Sigmoid colon (tissue), 4 donors: ENCODE measurements at regions not wholly inside any gene's neighbourhood (a gene's known extent, or its start where the extent isn't known, plus 50 kb on each side); places are given as distances from the start of the nearest gene placed in this dataset.

Experiments used
- EP300 ChIP-seq, 4 donors: sonication (generic); formaldehyde crosslinking; IDR thresholded peaks; one replicate each; pipeline ENCODE4 v1.6.1; 2017; ENCODE audit warnings: antibody characterized with exemption in 4 of 4
- POLR2A ChIP-seq, 2 donors: fragments of 450-650 bp; IDR thresholded peaks; one replicate each; pipeline ENCODE4 v1.6.1; 2016; ENCODE audit warnings: antibody characterized with exemption in 2 of 2, mild to moderate bottlenecking in 2 of 2, moderate library complexity in 2 of 2
- TF ChIP-seq, protein P1 (sequence below), 4 experiments: fragments of 450-650 bp in 3 of 4; fragments of 200-600 bp in 1 of 4; IDR thresholded peaks; one replicate each; pipeline ENCODE4 v1.5.1; 2016 to 2019; ENCODE audit warnings: antibody characterized with exemption in 4 of 4, mild to moderate bottlenecking in 3 of 4, moderate library complexity in 2 of 4

DNA sequence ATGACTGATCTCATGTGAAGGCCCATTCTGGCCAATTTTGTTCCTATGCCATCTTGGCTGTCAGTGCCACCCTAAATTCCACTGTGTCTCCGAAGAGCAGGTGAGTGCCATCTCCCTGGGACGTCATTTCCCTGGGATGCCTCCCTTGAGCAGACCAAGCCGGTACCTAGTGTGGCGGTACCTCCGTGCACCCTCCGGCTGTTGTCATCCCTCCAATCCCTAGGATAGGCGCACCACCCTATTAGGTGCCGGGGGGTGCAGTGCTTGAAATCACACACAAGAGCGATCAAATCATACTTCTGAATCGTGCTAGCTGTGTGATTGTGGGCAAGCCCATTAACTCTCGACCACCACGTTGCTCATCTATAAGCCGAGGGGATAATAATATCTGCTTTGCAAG lies 81.8 kb upstream of the GLI2 start:
- TF ChIP-seq, protein P1, sequence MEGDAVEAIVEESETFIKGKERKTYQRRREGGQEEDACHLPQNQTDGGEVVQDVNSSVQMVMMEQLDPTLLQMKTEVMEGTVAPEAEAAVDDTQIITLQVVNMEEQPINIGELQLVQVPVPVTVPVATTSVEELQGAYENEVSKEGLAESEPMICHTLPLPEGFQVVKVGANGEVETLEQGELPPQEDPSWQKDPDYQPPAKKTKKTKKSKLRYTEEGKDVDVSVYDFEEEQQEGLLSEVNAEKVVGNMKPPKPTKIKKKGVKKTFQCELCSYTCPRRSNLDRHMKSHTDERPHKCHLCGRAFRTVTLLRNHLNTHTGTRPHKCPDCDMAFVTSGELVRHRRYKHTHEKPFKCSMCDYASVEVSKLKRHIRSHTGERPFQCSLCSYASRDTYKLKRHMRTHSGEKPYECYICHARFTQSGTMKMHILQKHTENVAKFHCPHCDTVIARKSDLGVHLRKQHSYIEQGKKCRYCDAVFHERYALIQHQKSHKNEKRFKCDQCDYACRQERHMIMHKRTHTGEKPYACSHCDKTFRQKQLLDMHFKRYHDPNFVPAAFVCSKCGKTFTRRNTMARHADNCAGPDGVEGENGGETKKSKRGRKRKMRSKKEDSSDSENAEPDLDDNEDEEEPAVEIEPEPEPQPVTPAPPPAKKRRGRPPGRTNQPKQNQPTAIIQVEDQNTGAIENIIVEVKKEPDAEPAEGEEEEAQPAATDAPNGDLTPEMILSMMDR (IDR thresholded peaks at IDR 0.05), result no peak
- no peak for TF ChIP-seq EP300 (IDR thresholded peaks at IDR 0.05)
- no peak for TF ChIP-seq POLR2A (IDR thresholded peaks at IDR 0.05)
